ENCODE measurements at regions not wholly inside any gene's neighbourhood (a gene's known extent, or its start where the extent isn't known, plus 50 kb on each side); places are given as distances from the start of the nearest gene placed in this dataset.
A peak's percentile ranks its signal among the peaks of the same experiment; 100 is the strongest.

- FAIRE-seq = no peak
- TF ChIP-seq, protein P1, sequence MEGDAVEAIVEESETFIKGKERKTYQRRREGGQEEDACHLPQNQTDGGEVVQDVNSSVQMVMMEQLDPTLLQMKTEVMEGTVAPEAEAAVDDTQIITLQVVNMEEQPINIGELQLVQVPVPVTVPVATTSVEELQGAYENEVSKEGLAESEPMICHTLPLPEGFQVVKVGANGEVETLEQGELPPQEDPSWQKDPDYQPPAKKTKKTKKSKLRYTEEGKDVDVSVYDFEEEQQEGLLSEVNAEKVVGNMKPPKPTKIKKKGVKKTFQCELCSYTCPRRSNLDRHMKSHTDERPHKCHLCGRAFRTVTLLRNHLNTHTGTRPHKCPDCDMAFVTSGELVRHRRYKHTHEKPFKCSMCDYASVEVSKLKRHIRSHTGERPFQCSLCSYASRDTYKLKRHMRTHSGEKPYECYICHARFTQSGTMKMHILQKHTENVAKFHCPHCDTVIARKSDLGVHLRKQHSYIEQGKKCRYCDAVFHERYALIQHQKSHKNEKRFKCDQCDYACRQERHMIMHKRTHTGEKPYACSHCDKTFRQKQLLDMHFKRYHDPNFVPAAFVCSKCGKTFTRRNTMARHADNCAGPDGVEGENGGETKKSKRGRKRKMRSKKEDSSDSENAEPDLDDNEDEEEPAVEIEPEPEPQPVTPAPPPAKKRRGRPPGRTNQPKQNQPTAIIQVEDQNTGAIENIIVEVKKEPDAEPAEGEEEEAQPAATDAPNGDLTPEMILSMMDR (IDR thresholded peaks at IDR 0.05; ENCODE audit: insufficient read depth, low read length, severe bottlenecking) = no peak
These were observed 497.6 kb downstream of the RASEF start for GRCh38 chr9:82565188-82565969.

DNA sequence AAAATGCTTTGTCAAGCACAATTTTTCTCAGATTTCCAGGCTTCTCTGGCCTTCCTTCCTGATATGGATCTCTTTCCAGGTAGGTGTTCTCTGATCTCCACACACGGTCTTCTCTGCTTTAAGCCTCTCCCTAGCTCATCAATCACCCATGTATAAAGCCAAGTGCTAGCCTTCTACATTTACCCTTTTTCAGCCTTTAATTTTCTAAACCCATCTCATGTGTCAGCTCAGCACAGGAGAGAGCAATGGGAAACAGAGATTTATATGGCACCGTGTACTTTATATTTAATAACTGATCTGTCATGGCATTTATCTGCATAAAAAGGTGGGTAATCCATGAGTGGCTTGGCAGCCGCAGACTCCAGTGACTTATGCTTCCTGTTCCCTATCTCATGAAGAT is 495.0 kb downstream of the RASEF start:
- FAIRE-seq = no peak
- TF ChIP-seq, protein P1 (IDR thresholded peaks at IDR 0.05; ENCODE audit: insufficient read depth, low read length, severe bottlenecking) = no peak
- Histone ChIP-seq H3K4me3 (ENCODE audit: low read depth, low read length) (no peak overlapping the region), H3K27me3 (ENCODE audit: control insufficient read depth, insufficient read depth, low read length) (no peaks in the 10 kb centered on the region), H3K36me3 (ENCODE audit: control insufficient read depth, insufficient read depth, low read length) (no peaks in the 10 kb centered on the region)
- no peak for DNase-seq (ENCODE audit: low read depth)

More at GRCh38 chr9:82565188-82565969, 497.6 kb downstream of the RASEF start:
- no peak for DNase-seq (ENCODE audit: low read depth)
- no peaks in the 10 kb centered on the region for H3K36me3 ChIP-seq (ENCODE audit: control insufficient read depth, insufficient read depth, low read length)
- H3K4me3 ChIP-seq (ENCODE audit: low read depth, low read length) = no peak overlapping the region
- no peaks in the 10 kb centered on the region for H3K27me3 ChIP-seq (ENCODE audit: control insufficient read depth, insufficient read depth, low read length)

GRCh38 chr9:82570226-82570625 is 492.7 kb downstream of the RASEF start:
- TF ChIP-seq, protein P1 (IDR thresholded peaks at IDR 0.05; ENCODE audit: insufficient read depth, low read length, severe bottlenecking) = peak; percentile 51
- Histone ChIP-seq H3K27me3 (ENCODE audit: control insufficient read depth, insufficient read depth, low read length) (no peaks in the 10 kb centered on the region), H3K4me3 (ENCODE audit: low read depth, low read length) (no peak overlapping the region), H3K36me3 (ENCODE audit: control insufficient read depth, insufficient read depth, low read length) (no peaks in the 10 kb centered on the region)
- FAIRE-seq (no peak), DNase-seq (ENCODE audit: low read depth) (peak; percentile 20)

- FAIRE-seq (no peak), DNase-seq (ENCODE audit: low read depth) (no peak)
- Histone ChIP-seq H3K27me3 (ENCODE audit: control insufficient read depth, insufficient read depth, low read length) (no peaks in the 10 kb centered on the region), H3K4me3 (ENCODE audit: low read depth, low read length) (no peak overlapping the region), H3K36me3 (ENCODE audit: control insufficient read depth, insufficient read depth, low read length) (no peaks in the 10 kb centered on the region)
- TF ChIP-seq, protein P1 (IDR thresholded peaks at IDR 0.05; ENCODE audit: insufficient read depth, low read length, severe bottlenecking) = no peak
These were observed 491.4 kb downstream of the RASEF start for GRCh38 chr9:82571540-82571939.

GRCh38 chr9:82572146-82572545 is 490.8 kb downstream of the RASEF start:
- H3K4me3 ChIP-seq (ENCODE audit: low read depth, low read length) = no peak overlapping the region
- no peaks in the 10 kb centered on the region for H3K36me3 ChIP-seq (ENCODE audit: control insufficient read depth, insufficient read depth, low read length)
- H3K27me3 ChIP-seq (ENCODE audit: control insufficient read depth, insufficient read depth, low read length) = no peaks in the 10 kb centered on the region
- DNase-seq (ENCODE audit: low read depth) = no peak
- TF ChIP-seq, protein P1 (IDR thresholded peaks at IDR 0.05; ENCODE audit: insufficient read depth, low read length, severe bottlenecking) = no peak
- FAIRE-seq = no peak

GRCh38 chr9:82574911-82575310 is 488.0 kb downstream of the RASEF start:
- FAIRE-seq = no peak

More at GRCh38 chr9:82574911-82575310, 488.0 kb downstream of the RASEF start:
- TF ChIP-seq, protein P1 (IDR thresholded peaks at IDR 0.05; ENCODE audit: insufficient read depth, low read length, severe bottlenecking) = no peak
- H3K4me3 ChIP-seq (ENCODE audit: low read depth, low read length) = no peak overlapping the region
- H3K27me3 ChIP-seq (ENCODE audit: control insufficient read depth, insufficient read depth, low read length) = no peaks in the 10 kb centered on the region
- no peaks in the 10 kb centered on the region for H3K36me3 ChIP-seq (ENCODE audit: control insufficient read depth, insufficient read depth, low read length)
- DNase-seq (ENCODE audit: low read depth) = no peak

Data from bronchial epithelial cell (primary cell).